HepG2 (cell line): ENCODE measurements at regions not wholly inside any gene's neighbourhood (a gene's known extent, or its start where the extent isn't known, plus 50 kb on each side); places are given as distances from the start of the nearest gene placed in this dataset.

ENCODE experiments used
- ATAC-seq: fragments of 200-7000 bp; cut with Tn5 transposase; 3 replicates; pipeline ENCODE4 v1.9.1; 2020; ENCODE audit warnings: mild to moderate bottlenecking, moderate library complexity
- BruUV-seq: library from RNA; stranded (reverse); fragments of 400-500 nt; replicated peaks from 2 replicates; lab custom pipeline; 2021; lab: Mats Ljungman, UMichigan
- CTCF ChIA-PET: fragments of 300-600 bp; formaldehyde crosslinking; extraction: SDS; loops from one replicate; lab custom pipeline; 2021; ENCODE audit warnings: low total read pairs, inconsistent platforms, low intra/inter-chr PET ratio; lab: Yijun Ruan, JAX
- POLR2A ChIA-PET: fragments of 350-600 bp; sonication (Branson Sonifier 250); formaldehyde crosslinking; loops from one replicate; lab custom pipeline; 2020; ENCODE audit warnings: antibody characterized with exemption, inconsistent platforms; lab: Yijun Ruan, JAX
- DNase-seq: peaks from one replicate; pipeline ENCODE4 v3.0.0-alpha.2; 2015; ENCODE audit warnings: low spot score
- FAIRE-seq: peaks from 3 replicates; lab custom pipeline; 2011; peaks lifted over from hg19 to GRCh38; lab: Jason Lieb, UNC
- H2AFZ ChIP-seq: one replicate; pipeline ENCODE4 v1.6.1; 2011; ENCODE audit warnings: low read length, inconsistent platforms
- H3K27ac ChIP-seq: fragments of 300-600 bp; 3 replicates; pipeline ENCODE4 v1.8.0; 2011; ENCODE audit warnings: mixed run types, mild to moderate bottlenecking, mixed read lengths, low read length, inconsistent platforms; ENCODE audit not compliant: insufficient read depth; ENCODE audit errors: extremely low read length
- H3K27me3 ChIP-seq, 2 experiments: fragments of 200-600 bp in 1 of 2; 2 replicates in 1 of 2; 3 replicates in 1 of 2; pipeline versions ENCODE4 v1.6.0 to v1.8.0; 2011; ENCODE audit warnings: low read length in 2 of 2, mild to moderate bottlenecking in 2 of 2, moderate library complexity in 2 of 2, inconsistent platforms in 1 of 2; ENCODE audit not compliant: insufficient read depth in 2 of 2, control insufficient read depth in 1 of 2
- H3K36me3 ChIP-seq, 2 experiments: fragments of 200-600 bp in 1 of 2; replicated peaks in 1 of 2; 2 replicates in 1 of 2; 3 replicates in 1 of 2; pipeline versions ENCODE4 v1.5.1 to v1.8.0; 2011; ENCODE audit warnings: low read length in 2 of 2, inconsistent platforms in 1 of 2; ENCODE audit not compliant: insufficient read depth in 2 of 2, control insufficient read depth in 1 of 2
- H3K4me1 ChIP-seq: 2 replicates; pipeline ENCODE4 v1.5.1; 2012; ENCODE audit warnings: low read length, inconsistent platforms; ENCODE audit not compliant: insufficient read depth
- H3K4me2 ChIP-seq: 2 replicates; pipeline ENCODE4 v1.6.0; 2011; ENCODE audit warnings: low read depth, low read length, inconsistent platforms
- H3K4me3 ChIP-seq, 3 experiments: fragments of 200-600 bp in 1 of 3; sonication (generic), shearing (Covaris generic) in 1 of 3; replicated peaks in 1 of 3; 2 replicates each; pipeline ENCODE4 v1.5.1; 2011 to 2016; ENCODE audit warnings: low read length in 3 of 3, inconsistent platforms in 2 of 3, low read depth in 2 of 3, mild to moderate bottlenecking in 2 of 3, control low read depth in 1 of 3, mixed read lengths in 1 of 3; ENCODE audit not compliant: insufficient read depth in 1 of 3
- H3K79me2 ChIP-seq: one replicate; pipeline ENCODE4 v1.6.1; 2011; ENCODE audit warnings: low read length, inconsistent platforms; ENCODE audit not compliant: insufficient read depth
- H3K9ac ChIP-seq: 2 replicates; pipeline ENCODE4 v1.6.0; 2011; ENCODE audit warnings: mild to moderate bottlenecking, low read depth, low read length, inconsistent platforms; ENCODE audit not compliant: insufficient read depth
- H3K9me3 ChIP-seq: 2 replicates; pipeline ENCODE4 v1.5.1; 2012; ENCODE audit warnings: mild to moderate bottlenecking, low read length
- H4K20me1 ChIP-seq: 2 replicates; pipeline ENCODE4 v1.6.0; 2011; ENCODE audit warnings: inconsistent platforms, mild to moderate bottlenecking, low read length, moderate library complexity; ENCODE audit not compliant: insufficient read depth
- ELF3 ChIP-seq: IDR thresholded peaks from 2 replicates; pipeline ENCODE4 v1.6.1; 2016; ENCODE audit warnings: missing genetic modification reagents, missing compliant biosample characterization
- KAT8 ChIP-seq: IDR thresholded peaks from 2 replicates; pipeline ENCODE4 v1.6.1; 2016; ENCODE audit warnings: missing genetic modification reagents, missing compliant biosample characterization
- KDM3A ChIP-seq: IDR thresholded peaks from 2 replicates; pipeline ENCODE4 v1.6.1; 2018; ENCODE audit warnings: low read depth, missing compliant biosample characterization
- MXD4 ChIP-seq: IDR thresholded peaks from 2 replicates; pipeline ENCODE4 v1.6.1; 2016; ENCODE audit warnings: mild to moderate bottlenecking, missing biosample characterization, missing genetic modification reagents
- NR2F1 ChIP-seq, 2 experiments: fragments of 450-650 bp in 1 of 2; formaldehyde crosslinking in 1 of 2; IDR thresholded peaks; 2 replicates each; pipeline versions ENCODE4 v1.5.0 to v1.6.1; 2016 to 2020; ENCODE audit warnings: mild to moderate bottlenecking in 1 of 2, missing compliant biosample characterization in 1 of 2, missing genetic modification reagents in 1 of 2, moderate library complexity in 1 of 2
- RFX5 ChIP-seq: IDR thresholded peaks from 2 replicates; pipeline ENCODE4 v1.6.1; 2011; ENCODE audit warnings: low read depth, low read length, improper control_type of control experiment
- SATB2 ChIP-seq: sonication (generic); formaldehyde crosslinking; IDR thresholded peaks from 2 replicates; pipeline ENCODE4 v1.5.0; 2020; ENCODE audit warnings: missing genetic modification reagents
- SETDB1 ChIP-seq: sonication (generic); formaldehyde crosslinking; IDR thresholded peaks from 2 replicates; pipeline ENCODE4 v1.5.1; 2020; ENCODE audit warnings: missing genetic modification reagents, mild to moderate bottlenecking, borderline replicate concordance
- ZNF10 ChIP-seq: sonication (generic); formaldehyde crosslinking; IDR thresholded peaks from 2 replicates; pipeline ENCODE4 v1.4.0; 2020; ENCODE audit warnings: mild to moderate bottlenecking, low read depth, missing genetic modification reagents, borderline replicate concordance
- ZNF484 ChIP-seq: sonication (generic); formaldehyde crosslinking; IDR thresholded peaks from 2 replicates; pipeline ENCODE4 v1.5.1; 2020; ENCODE audit warnings: mild to moderate bottlenecking, low read depth, missing genetic modification reagents, borderline replicate concordance
- ZNF672 ChIP-seq: sonication (generic); formaldehyde crosslinking; IDR thresholded peaks from 2 replicates; pipeline ENCODE4 v1.8.1; 2022; ENCODE audit warnings: missing genetic modification reagents
- whole genome bisulfite sequencing: methylation state at CpG from one replicate; pipeline ENCODE4 v1.1.6; 2017; ENCODE audit warnings: low lambda C conversion rate; 5-methylcytosine and 5-hydroxymethylcytosine counted together
- in situ Hi-C: cut with HindIII; loops from 2 replicates; pipeline ENCODE4 v1.10.0; 2017; ENCODE audit warnings: low pct_unique_long_range_greater_than_20kb; ENCODE audit not compliant: extremely low pct_ligation_motif_present
- intact Hi-C: fragments of 100-400 bp; cut with micrococcal nuclease; formaldehyde crosslinking; loops from one replicate; pipeline ENCODE4 v1.10.0; 2022; ENCODE audit not compliant: unreplicated experiment
- TF ChIP-seq, protein P1 (sequence below): sonication (generic); formaldehyde crosslinking; IDR thresholded peaks from 2 replicates; pipeline ENCODE4 v1.5.0; 2020; ENCODE audit warnings: mild to moderate bottlenecking, missing genetic modification reagents

DNA sequence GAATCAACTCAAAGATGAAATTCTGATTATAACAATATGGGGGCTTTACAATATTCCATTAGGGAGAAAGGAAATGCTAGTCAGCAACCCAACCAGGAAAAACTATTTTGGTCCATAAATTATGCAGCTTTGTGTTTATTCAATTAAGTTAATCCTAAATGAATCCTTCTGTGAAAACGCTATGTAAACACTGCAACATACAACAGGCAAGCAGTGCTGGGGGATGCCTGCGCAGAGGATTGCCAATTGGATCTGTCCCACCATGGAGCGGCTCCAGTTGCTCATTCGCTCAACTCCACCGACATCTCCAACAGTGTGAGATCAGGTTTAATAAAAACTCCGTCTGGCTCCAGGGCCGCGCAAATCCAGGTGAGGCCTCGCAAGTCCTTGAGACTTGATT is 290.5 kb upstream of the VEPH1 start:
- TF ChIP-seq KAT8 (CRISPR knock-in tag) = no peak
- TF ChIP-seq SATB2 (CRISPR knock-in tag) = no peak
- no peak for TF ChIP-seq NR2F1 (CRISPR knock-in tag; IDR thresholded peaks at IDR 0.05)
- TF ChIP-seq MXD4 (CRISPR knock-in tag) = no peak
- TF ChIP-seq RFX5 = no peak
- TF ChIP-seq, protein P1, sequence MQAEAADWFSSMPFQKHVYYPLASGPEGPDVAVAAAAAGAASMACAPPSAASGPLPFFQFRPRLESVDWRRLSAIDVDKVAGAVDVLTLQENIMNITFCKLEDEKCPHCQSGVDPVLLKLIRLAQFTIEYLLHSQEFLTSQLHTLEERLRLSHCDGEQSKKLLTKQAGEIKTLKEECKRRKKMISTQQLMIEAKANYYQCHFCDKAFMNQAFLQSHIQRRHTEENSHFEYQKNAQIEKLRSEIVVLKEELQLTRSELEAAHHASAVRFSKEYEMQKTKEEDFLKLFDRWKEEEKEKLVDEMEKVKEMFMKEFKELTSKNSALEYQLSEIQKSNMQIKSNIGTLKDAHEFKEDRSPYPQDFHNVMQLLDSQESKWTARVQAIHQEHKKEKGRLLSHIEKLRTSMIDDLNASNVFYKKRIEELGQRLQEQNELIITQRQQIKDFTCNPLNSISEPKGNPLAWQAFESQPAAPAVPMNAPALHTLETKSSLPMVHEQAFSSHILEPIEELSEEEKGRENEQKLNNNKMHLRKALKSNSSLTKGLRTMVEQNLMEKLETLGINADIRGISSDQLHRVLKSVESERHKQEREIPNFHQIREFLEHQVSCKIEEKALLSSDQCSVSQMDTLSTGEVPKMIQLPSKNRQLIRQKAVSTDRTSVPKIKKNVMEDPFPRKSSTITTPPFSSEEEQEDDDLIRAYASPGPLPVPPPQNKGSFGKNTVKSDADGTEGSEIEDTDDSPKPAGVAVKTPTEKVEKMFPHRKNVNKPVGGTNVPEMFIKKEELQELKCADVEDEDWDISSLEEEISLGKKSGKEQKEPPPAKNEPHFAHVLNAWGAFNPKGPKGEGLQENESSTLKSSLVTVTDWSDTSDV (CRISPR knock-in tag) = no peak
- TF ChIP-seq KDM3A = no peak
- no peak for TF ChIP-seq ELF3
- TF ChIP-seq ZNF672 (CRISPR knock-in tag) = no peak
- no peak for TF ChIP-seq ZNF10 (CRISPR knock-in tag)
- TF ChIP-seq ZNF484 (CRISPR knock-in tag) = no peak
- TF ChIP-seq SETDB1 (CRISPR knock-in tag) = no peak
- Histone ChIP-seq H3K4me3 (no peak overlapping the region), H3K4me2 (no peak overlapping the region), H2AFZ (no peak overlapping the region), H3K9me3 (no peaks in the 10 kb centered on the region), H3K79me2 (no peaks in the 10 kb centered on the region), H3K36me3 (no peaks in the 10 kb centered on the region), H3K4me1 (no peaks in the 10 kb centered on the region), H3K27ac (no peak overlapping the region), H3K27me3 (no peaks in the 10 kb centered on the region), H4K20me1 (no peaks in the 10 kb centered on the region), H3K9ac (no peak overlapping the region)
- ChIA-PET POLR2A (no interaction called here), CTCF (no interaction called here)
- ATAC-seq = no peak
- FAIRE-seq = no peak
- intact Hi-C loops = no loop called here
- in situ Hi-C loops = no loop called here
- DNase-seq = no peak
- WGBS = 70% methylated on average over 9 of the region's 9 CpGs
- no TSS peak for BruUV-seq
